NOMO-1 treated with DMSO at 0.1 percent for 48 hours (cell line): ENCODE measurements at regions not wholly inside any gene's neighbourhood (a gene's known extent, or its start where the extent isn't known, plus 50 kb on each side); places are given as distances from the start of the nearest gene placed in this dataset.

ENCODE experiments used
- DNase-seq: peaks from one replicate; lab custom pipeline; 2025; ENCODE audit not compliant: unreplicated experiment; lab: John Stamatoyannopoulos, UW

DNA sequence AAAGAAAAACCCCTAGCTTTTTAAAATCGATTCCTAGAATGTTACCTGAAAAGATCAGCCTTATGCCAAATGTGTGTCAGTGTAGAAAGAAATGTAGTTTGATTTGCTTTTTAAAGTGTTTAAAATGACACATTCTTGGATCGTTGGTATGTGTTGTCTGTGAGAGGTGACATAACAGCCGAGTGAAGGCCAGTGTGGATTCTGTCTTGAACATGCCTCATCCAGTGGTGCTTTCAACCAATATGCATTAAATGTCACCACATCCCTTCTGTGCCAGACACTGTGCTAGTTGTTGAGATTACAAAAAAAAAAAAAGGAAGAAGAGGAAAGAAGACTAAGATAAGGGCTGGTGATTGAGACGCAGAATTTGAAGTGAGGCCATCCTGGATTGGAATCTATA is 994.2 kb upstream of the TENM3 start:
- no peak for DNase-seq

- no peak for DNase-seq
These were observed 988.4 kb upstream of the TENM3 start for GRCh38 chr4:181254771-181255170.

- no peak for DNase-seq
These were observed 984.6 kb upstream of the TENM3 start for GRCh38 chr4:181258569-181258968.

DNA sequence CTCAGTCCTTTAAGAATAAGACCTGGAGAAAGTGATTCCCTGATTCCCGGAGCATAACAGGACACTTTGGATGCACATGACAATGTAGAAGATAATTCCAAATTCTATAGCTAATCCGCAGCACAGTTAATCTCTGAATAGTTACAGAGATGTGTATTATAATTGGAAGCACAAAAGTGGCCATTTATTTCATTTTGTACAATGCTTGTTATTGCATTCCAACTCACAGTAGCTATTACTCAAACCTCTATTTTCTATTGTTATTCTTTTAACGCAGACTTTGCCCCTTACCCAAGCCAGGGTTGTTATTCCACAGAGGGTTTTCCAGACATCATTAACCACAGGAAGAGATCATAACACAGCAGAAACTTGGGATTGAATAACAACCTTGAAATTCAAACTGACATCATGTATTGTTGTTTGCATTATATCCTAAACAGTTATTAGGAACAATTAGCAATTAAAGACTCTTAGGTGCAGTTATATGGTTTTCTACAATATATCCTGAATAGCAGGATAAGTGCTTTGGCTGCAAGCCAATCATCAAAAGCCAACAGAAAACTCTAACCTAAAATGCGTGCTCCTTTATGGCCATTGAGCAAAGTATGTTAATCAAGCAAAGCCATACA is 984.0 kb upstream of the TENM3 start:
- DNase-seq = no peak

GRCh38 chr4:181261279-181261678 is 981.9 kb upstream of the TENM3 start:
- DNase-seq = no peak

- DNase-seq = no peak
These were observed 978.3 kb upstream of the TENM3 start for GRCh38 chr4:181264893-181265292.

- DNase-seq = no peak
These were observed 977.8 kb upstream of the TENM3 start for GRCh38 chr4:181265370-181265769.

DNA sequence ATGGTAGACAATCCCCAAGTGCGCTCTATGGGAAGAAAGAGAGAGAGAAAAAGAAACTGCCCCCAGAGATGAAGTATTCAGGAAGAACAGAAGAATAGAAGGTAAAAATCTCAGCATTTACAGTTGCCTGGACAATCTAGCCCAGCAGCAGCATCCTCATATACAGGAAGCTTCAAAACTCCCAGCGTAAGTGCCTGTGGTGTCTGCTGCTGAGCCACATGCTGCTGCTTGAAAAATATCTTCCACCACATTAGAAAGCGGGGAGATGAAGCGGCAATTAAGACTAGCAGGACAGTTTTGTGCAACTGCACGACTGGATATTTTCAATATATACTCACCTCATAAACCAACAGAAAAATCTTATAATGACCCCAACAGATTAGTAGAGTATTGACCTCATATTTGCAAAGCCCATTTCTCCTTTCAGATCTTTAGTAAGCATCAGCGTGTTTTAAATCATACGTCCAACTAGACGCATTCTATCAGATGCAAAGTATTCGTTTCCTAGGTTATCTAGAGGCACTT is 972.0 kb upstream of the TENM3 start:
- no peak for DNase-seq

GRCh38 chr4:181272422-181272821 is 970.8 kb upstream of the TENM3 start:
- no peak for DNase-seq

DNA sequence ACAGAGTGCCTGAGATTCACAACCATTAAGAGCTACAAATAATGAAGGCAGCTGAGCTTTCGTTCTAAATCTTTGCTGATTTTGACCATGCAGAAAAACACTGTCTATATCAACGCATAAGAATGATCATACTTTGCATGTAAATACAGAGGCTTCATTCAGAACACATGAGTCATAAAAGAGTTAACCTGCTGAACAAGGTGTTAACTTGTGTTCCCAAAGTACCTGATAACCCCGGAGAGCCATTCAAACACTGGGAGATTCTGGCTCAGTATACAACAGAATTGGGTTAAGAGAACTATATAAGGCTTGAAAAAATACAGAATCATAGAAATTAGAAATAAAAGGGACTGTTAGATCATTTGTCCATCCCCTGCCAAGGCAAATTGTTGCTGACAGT is 964.3 kb upstream of the TENM3 start:
- no peak for DNase-seq

GRCh38 chr4:181281451-181281850 is 961.8 kb upstream of the TENM3 start:
- DNase-seq = no peak

DNA sequence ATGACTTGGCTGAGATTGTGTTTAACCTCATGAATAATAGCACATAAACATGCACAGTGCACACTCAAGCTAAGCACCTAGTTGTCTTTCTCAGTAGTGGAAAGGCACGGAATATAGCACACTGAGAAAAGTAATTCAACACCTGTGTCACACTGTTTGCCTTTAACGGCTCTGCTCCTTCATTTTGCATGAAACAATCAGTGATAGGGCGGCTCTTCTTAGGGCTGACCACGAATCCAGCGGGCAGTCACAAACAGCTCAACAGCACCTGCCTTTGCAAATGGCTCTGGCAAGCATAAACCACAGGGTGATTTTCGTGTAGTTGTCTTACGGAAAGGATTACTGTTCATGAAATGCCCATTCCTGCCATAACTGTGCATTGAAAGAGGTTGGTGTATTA is 954.0 kb upstream of the TENM3 start:
- no peak for DNase-seq

GRCh38 chr4:181291615-181292014 is 951.6 kb upstream of the TENM3 start:
- DNase-seq = no peak

DNA sequence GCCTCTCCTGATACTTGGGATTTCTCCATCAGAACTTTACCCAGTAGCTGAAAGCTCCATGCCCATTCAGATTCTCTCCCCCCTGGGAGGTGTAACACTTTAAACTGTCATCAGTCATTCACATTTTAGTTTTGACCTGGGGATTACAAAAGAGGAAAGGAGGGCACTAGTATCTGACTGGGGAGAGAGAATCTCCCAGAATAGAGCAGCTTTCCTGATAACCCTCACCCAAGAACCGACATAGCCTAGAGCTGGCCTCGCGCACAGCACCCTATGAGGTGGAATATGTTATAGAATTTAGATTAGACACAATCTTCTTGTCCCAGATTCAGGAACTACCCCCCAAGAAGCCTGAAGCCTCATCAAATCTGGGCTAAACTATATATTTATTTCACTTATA is 950.2 kb upstream of the TENM3 start:
- no peak for DNase-seq

- no peak for DNase-seq
These were observed 949.7 kb upstream of the TENM3 start for GRCh38 chr4:181293541-181293940.

- no peak for DNase-seq
These were observed 948.8 kb upstream of the TENM3 start for GRCh38 chr4:181294421-181294820.

DNA sequence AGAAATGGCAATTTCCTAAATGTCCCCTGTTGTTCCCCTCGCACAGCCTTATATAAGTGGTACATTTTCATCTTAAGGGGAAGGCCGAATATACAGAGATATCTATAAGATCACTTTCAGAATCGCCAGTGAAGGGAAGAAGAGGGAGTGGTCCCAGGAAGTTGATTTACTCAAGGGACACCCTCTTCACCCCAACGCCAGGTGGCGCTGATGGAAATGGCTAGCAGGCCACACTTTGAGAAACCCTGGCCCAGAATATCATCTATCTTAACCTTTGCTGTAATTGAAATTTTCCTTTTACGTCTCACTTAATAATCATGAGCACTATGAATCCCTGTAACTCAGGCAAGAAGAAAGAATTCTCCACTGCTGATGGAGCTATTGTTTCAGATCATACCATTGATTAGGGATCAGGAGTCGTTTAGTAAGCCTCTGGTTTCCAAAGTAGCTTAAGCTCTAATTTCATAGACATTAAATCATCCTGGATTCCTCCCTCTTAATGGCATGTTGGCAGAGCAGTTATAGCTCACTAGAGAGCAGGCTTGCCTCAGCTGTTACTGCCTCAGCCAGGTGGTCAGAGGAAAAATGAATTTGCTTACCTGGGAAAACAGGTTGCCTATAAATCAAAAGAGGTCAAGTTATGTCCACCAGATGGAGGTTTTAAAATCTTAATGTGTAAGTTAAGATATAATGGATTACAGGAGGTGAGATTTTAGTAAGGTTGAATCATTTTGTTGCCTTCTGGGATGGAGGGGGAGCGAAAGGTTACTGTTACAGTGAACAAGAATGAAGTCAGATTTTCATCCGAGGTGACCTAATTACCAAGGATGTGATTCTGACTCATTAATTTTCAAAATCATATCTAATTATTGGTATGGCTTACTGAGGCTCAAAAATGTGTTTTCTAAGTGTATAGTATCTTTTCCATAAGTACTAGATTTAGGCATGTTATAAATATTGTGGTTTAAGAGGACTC is 941.2 kb upstream of the TENM3 start:
- peak; percentile 26 for DNase-seq

DNA sequence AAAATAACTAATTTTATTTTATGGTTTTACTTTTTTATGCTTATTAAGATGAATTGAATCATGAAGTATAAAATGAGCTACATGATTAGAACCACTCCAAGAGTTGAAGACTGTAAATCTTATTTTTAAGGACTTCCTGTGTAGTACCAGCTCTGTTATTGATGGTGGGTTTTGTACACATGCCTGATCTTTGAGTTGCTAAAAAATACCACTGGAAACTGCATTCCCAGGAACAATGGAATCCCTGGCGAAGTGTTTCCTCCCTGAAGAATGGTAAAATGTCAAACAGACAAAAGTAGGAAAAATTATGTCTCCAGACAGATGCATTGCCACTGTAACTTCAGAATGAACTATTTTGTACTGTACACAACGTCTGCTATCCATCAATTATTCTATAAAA is 935.4 kb upstream of the TENM3 start:
- no peak for DNase-seq

DNA sequence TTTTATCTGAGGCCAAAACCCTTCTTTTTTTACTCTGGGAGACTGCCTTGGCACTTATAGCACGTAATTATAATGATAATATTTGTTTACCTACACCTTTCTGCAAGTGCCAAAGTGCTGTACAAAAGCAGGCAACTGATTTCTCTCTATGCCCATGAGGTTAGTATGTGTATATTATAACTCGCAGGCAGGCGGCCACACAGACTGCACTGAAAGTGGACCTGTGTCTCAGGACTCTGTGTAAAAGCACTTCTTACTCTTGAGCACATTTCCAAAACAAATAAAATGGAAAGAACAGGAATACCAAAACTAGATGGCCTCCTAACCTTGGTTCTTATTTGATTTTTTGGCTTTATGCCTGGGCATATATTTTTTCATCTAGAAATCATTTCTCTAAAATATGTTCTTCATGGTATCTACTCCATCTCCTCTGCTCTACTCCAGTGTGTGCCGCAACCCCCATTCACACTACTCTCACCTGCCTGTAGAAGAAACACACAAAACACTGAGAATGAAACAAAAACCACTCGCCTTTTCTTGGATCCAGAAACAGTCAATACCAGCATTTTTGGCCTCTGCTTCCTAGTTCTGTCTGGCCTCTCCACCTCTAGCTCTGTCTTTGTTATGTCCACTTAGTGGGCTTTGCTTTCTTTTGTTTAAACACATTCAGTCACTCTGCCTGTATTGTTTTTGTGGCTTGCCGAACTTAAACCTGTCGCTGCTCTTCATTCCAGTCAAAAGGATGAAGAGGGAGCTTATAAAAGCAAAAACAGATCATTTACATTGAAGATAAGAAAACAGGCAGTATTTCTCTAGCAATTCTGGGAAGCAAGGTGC is 934.5 kb upstream of the TENM3 start:
- no peak for DNase-seq

- DNase-seq = no peak
These were observed 931.1 kb upstream of the TENM3 start for GRCh38 chr4:181312066-181312465.

DNA sequence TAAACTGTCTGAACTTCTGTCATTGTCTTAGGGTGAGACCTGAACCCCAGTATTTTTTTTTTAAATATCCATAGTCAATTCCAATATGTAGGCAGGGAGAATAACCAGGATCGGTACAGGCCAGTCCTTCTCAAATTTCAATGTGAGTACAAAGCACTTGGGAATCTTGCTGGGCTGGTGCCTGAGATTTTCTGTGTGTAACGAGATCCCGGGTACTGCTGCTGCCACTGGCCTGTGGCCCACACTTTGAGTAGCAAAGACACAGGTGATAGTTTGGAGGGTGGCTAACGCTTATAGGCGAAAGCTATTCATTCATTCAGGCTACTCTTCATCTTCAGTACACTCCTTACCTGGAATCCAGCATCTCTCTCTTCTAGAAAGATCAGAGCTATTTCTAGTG is 923.6 kb upstream of the TENM3 start:
- DNase-seq = no peak
